ENCODE measurements at regions not wholly inside any gene's neighbourhood (a gene's known extent, or its start where the extent isn't known, plus 50 kb on each side); places are given as distances from the start of the nearest gene placed in this dataset.
"Not testable (repeated sequence)": the region's sequence is repeated elsewhere in the genome, so short reads cannot be mapped to it uniquely, and the experiment has no call there.

DNA sequence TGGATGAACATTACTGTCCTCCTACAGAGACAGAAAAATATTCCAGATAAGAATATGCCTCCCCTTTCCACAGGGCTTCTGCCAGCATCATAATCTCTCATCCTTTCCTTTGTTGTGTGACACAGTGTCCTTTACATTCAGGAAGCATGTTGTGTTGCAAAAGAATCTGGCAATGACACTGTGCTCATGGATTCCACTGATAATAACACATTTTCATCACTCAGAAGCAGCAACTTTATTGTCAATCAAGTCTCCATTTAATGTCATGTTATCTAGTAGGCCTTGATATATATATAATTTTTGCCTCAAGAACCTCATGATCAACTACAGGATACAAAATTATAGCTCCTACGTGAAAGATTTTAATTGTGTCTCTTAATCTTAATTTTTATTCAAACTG lies 833.9 kb downstream of the FSTL5 start:
- no peak for DNase-seq

DNA sequence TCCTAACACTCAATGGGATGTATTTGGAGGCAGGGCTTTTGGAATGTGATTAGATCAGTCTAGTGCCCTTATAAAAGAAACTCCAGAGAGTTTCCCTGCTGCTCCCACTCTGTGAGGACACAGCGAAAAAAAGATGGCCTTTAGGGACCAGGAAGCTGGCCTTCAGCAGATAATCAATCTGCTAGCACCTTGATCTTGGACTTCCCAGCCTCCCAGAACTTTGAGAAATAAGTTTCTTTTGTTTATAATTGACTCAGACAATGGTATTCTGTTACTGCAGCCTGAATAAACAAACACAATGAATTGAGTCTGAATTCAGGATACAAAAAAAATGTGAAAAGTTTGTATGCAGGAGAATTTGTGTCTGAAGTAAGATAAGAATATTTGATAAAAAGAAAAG lies 842.1 kb downstream of the FSTL5 start:
- no peak for DNase-seq

DNA sequence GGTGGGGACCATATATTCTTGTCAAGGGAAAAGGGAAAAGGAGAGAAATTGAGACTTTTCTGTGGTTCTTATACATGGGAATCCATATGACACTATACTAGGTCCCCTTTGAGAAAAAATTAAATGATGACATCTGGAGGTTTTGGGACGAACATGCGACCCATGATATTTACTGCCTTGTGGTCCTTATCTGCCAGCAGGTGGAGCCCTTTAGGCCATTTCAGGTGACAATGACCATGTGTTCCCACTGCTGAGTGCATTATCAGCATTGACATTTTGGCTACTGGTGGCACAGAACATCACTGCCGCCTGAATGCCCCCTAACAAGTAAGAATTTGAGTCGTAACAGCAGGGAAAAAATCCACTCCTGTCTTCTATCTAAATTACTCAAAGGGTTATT lies 843.4 kb downstream of the FSTL5 start:
- no peak for DNase-seq

DNA sequence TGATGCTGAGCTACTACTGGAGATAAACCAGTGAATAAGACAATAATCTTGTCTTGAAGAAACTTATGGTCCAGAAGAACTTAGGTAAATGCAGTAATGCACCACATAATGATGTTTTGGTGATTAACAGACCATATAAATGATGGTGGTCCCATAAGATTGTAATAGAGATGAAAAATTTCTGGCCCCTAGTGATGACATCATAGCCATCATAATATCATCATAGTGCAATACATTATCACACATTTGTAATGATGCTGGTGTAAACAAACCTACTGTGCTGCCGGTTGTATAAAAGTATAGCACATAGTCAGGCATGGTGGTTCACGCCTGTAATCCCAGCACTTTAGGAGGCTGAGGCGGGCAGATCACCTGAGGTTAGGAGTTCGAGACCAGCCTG lies 846.8 kb downstream of the FSTL5 start:
- DNase-seq: no peak

DNA sequence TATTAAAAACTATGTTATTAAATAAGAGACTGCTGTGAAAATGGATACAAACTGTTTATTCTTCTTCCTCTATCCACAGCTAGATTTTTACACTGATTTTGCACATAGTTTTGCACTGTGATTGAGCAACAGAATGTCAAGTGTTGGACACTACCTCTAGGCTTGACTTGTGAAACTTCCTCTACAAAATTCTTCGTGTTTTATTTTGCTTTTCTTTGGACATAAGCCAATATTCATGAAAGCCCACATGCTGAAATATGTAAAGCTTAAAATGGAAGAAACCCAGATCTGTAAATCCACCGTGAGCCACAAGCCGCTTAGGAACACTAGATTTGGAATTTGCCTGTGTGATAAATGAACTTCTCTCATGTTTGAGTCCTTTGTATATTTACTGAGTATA lies 849.4 kb downstream of the FSTL5 start:
- no peak for DNase-seq

DNA sequence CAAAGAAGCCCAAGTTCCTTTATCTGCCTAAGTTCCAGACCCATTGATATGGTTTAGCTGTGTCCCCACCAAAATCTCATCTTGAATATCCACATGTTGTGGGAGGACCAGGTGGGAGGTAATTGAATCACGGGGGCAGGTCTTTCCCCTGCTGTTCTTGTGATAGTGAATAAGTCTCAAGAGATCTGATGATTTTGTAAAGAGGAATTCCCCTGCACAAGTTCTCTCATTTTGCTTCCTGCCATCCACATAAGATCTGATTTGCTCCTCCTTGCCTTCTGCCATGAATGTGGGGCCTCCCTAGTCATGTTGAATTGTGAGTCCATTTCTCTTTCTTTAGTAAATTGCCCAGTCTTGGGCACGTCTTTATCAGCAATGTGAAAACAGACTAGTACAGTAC lies 860.2 kb downstream of the FSTL5 start:
- no peak for DNase-seq

DNA sequence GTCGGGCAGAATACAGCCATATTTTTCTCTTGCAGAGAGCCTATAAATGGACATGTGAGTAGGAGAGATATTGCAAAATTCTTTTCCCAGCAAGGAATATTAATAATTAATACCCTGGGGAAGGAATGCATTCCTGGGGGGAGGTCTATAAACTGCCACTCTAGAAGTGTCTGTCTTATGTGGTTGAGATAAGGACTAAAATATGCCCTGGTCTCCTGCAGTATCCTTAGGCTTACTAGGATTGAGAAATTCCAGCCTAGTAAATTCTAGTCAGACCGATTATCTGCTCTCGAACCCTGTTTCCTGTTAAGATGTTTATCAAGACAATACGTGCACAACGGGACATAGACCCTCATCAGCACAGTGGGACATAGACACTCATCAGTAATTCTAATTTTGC lies 872.6 kb downstream of the FSTL5 start:
- no peak for DNase-seq

DNA sequence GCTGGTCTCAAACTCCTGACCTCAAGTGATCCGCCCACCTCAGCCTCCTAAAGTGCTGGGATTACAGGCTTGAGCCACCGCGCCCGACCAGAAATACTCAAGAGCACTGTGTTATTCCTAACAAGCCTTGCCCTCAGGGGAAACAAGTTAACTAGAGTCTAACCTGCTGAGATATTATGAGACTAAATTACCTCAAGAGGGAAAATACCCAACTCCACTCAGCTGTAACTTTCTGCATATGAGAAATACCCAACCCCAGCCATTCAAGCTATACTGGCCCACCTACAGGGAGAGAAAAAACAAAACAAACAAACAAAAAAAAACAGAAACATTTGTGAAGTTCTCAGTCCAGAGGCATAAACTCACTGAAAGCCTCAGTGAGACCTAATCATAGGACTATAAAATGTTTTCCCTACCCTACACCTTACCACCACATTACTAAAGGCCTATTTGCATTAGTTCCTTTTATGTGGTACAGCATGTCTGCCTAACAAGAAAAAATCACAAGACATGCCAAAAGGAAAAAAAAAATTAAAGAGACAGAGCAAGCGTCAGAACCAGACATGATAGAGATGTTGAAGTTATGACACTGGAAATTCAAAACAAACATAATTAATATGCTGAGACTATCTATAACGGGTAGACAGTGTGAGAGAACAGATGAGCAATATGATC lies 876.0 kb downstream of the FSTL5 start:
- no peak for DNase-seq

DNA sequence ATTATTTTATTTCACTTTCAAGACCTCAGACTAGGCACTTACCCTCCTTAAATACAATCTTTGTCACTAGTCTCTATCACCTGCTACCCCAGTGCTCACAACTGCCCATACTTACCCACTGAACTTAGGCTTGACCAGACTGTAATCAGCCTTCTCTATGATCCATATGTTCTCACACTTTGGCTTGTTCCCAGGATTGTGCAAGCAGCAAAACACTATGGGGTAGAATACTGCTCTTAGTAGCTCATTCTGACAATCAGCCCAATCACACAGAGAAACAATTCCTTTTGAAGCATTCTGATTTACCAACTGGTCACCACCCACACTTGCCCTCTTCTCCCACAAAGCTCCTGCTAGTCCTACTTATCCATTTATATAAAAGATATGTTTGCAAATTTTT lies 878.3 kb downstream of the FSTL5 start:
- DNase-seq: no peak

DNA sequence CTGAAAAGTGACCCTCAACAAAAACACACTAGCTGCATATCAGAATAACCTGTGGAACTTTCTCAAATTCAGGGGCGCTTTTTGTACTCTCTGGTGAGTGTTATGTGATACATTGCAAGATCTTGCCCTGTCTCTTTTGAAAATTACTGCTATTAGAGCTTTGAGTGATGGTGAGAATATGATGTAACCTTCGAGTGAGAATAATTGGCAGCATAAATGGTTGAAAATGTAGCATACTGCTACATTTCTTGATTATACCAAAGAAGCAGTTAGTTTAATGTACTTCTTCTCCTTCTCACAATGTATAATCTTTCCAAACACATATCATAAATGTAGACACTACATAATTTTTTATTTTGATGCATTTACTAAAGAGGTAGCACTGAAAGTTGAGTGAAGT lies 882.9 kb downstream of the FSTL5 start:
- no peak for DNase-seq

DNA sequence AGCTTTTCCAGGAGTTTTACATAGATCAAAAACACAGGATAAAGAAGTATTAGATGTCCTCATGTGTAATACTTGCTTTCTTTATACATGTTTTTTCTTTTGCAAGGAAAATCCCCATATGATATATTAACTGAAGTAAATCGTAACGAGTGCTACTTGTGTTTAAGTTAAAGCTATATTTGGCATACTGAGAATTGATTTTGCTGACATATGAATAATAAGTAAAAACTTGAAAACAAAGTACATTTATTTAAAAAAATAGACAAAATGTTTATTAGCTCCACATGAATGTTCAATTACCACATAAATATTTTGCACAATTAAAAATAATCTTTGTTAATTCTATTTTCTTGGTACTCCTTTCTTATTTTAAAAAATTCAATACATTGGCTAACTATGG lies 884.7 kb downstream of the FSTL5 start:
- no peak for DNase-seq

DNA sequence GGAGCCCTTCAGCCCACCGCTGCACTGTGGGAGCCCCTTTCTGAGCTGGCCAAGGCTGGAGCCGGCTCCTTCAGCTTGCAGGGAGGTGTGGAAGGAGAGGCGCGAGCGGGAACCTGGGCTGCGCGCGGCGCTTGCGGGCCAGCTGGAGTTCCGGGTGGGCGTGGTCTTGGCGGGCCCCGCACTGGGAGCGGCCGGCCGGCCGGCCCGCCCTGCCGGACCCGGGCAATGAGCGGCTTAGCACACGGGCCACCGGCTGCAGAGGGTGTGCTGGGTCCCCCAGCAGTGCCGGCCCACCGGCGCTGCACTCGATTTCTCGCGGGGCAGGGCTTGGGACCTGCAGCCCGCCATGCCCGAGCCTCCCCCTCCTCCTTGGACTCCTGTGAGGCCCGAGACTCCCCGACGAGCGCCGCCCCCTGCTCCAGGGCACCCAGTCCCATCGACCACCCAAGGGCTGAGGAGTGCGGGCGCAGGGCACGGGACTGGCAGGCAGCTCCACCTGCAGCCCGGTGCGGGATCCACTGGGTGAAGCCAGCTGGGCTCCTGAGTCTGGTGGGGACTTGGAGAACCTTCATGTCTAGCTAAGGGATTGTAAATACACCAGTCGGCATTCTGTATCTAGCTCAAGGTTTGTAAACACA lies 886.5 kb downstream of the FSTL5 start:
- DNase-seq: not testable (repeated sequence)

DNA sequence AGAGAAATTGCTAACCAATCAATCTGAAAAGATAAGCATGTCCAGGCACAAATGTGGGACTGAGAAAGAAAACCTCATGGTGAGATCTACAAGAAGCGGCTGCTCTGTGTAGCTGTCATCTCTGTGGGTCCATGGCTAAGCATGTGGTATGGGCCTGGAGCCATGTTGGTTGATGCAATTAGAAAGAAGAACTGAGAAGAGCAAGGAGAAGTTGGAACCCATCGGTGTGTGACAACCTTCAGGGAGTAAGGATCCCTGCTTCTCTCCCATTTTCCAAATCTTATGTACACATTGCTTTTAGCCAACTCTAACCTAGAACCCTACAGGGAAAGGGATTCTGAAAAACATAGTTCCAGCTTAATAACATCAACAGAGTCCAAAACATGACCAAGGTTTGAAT lies 890.2 kb downstream of the FSTL5 start:
- no peak for DNase-seq

DNA sequence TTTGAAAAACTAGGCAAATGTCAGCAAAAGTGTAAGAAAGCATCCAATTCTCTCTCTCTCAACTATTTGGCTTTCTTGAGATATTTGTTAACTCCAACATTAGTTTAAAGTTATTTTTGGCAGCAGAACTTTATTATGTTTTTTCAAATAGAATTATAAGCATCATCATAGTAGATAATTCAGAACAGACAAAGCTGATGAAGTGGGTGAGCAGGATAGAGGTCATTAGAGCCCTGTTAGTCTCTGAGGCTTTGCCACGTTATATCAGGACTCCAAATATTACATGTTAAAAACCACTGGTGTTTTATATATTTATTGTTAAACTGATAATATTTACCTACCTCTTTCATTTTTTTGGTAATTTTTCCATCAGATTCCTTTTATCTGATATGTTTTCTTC lies 903.0 kb downstream of the FSTL5 start:
- no peak for DNase-seq

DNA sequence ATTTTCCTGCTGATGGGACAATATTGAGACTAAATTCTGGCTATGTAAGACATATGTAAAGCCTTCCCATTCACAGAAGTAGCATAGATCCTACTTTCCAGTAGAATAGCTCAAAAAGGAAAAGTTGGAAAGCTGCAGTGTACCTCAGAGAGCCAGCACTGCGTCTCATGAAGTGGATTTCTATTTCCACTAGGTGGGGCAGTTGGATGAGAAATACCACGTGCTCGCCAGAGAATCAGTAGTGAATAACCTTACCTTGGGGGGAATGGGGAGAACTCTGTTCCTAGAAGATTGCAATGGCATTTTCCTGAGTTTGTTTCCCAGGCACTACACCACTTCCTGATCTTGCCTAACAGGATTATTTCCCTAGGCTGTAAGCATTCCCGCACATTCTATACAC lies 907.1 kb downstream of the FSTL5 start:
- no peak for DNase-seq

DNA sequence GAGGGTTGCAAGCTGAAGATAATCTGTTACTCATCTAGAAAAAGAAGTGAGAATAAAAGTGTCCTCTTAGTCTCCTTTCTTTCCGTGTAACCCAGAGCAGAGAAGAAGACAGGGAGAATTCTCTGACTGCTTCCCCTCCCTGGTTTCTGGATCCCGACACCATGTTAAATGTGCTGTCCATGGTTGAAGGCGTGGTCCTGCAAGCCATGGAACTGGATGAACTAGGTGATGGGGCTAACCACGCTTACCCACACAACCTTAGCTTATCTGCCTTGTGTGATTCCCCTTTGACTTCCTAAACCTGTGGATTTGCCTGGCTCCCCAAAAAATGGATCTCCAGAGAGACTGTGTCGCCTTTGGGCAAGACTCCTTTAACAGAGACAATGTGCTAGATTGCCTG lies 907.6 kb downstream of the FSTL5 start:
- DNase-seq: no peak

DNA sequence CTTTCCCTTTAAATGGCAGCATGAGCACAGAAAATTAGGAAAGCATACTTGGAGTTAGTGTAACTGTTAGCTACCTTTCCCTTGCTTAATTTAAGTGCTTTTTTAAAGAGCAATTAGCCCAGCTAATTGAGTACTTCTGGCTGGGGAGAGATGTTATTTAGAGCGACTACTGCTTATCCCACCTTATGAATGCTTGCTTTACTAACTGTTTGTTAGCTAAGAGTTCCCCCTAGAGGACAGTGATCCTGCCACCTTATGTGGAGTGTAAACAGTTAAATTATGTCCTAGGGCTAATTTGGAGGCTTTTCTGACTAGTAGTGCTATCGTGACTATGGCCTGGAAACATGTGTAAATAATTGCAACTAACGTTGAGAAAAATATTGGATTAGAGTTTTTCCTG lies 909.4 kb downstream of the FSTL5 start:
- no peak for DNase-seq

DNA sequence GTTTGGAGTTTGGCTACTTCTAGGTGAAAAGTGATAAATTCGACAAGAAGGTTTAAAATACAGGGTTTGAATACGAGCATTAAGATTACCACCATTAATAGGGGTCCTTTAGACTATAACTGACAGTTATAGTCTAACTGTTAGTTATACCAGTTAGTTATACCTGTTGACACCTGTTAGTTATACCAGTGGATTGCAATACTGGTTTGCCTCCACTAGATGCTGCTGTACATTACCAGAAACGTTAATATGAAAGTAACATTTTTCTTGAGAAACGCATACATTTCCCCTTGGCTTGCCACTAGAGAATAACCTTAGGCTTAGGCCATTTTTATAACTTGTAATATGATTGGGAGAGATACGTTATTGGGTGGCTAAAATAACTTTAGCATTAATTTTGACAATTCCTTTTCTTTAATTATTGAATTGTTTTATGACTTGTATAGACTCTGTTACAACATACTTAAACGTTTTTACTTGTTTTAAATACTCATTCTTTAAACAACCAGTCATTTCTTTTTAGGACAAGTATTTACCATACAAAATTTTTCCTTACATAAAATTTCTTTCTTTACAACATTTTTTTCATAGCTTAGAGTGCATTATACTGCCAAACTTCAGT lies 911.2 kb downstream of the FSTL5 start:
- DNase-seq: no peak

DNA sequence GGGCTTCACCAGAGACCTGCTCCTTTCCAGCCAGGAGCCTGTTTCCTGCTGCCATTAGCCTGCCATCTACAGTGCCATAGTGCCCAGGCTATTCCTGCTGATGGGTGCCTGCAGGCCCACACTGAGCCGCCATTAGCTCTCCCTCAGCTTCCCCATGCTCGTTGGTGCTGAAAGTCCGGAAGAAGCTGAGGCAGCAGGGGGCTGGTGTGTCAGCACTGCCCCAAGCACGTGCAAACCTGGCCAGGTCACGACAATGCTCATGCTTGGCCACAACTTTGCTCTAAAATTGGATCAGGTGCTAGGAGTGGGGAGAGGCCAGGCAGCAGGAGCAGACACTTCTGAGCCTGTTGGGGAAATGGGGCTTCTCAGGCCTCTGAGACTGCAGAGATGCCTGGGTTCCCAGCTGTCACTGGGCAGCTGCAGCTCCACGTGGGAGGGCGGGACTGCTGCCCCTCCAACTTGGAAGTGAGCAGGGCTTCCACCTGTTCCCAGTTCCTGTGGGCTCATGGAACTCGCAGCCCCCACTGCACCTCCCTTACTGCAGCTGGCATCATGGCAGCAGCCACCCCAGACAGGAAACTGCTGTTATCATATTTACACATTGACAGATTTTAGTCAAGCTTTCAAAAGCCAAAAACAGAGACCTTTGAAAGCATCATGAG lies 913.9 kb downstream of the FSTL5 start:
- DNase-seq: no peak

DNA sequence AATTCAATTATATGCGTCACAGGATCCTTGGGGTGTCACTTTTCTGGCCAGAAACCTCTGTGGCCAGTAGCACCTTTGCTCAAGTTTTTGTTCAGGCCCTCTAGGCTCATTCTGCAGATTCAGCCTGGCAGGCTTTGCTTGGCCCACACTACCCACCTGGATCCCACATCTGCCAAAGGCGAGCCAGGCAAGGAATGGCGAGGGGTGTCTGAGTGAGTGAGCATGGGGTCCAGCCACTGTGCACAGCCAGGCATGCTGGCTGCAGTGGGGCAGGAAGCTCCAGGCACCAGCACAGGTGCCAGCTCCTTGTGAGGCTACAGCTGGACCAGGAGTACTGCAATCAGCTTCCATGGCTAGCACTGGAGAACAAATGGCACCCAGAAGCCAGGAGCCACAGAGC lies 914.9 kb downstream of the FSTL5 start:
- no peak for DNase-seq

DNA sequence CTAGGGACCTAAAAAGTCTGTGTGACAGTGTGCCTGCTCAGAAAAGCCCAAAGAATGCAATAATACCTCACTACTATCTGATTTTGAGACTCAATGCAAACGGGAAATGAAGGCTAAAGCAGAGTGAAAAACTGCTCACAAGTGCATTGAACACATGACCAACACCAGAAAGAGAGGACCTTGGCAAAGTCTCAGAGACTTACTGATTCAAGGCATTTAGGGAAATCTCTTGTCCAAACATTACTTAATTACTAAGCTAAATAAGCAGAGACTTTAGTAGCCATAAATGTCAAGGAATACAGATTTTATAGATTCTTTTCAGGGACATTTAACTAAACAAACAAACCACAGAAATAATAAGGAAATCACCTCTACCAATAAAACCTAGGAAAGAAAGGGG lies 916.0 kb downstream of the FSTL5 start:
- DNase-seq: no peak

DNA sequence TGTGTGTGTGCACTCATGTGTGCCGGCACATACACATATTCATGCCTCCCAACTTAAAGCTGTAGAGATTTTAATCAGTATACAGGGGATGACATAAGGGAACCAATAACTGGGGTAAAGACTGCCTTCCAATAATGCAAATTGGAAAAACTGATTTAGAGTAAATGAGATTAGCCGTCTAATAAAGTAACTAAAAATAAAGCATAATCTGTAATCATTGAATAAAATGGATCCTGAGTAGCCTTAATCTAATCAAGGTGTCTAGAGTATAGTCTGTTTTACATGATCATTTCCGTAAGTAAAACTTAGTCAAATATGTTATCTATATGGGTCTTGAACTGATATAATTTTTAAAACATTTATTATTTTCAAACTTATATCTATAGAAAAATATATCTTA lies 925.8 kb downstream of the FSTL5 start:
- no peak for DNase-seq

DNA sequence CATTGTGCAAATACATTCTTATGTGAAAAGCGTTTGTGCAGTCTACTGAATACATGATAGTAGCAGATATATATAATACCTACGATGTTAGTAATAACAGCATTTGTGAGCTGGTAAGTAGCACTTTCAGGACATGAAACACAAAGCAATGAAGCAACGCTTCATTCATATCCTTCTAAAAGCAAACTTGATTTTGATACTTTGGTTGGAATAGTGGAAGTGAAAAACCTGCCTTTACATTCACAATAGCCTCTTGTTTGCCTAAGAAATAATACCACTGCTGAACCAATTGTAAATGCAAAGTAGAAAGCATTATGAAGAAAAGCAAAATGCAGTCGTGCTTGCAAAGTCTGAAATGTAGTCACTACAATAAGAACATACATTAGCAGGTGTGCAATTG lies 926.3 kb downstream of the FSTL5 start:
- DNase-seq: no peak

DNA sequence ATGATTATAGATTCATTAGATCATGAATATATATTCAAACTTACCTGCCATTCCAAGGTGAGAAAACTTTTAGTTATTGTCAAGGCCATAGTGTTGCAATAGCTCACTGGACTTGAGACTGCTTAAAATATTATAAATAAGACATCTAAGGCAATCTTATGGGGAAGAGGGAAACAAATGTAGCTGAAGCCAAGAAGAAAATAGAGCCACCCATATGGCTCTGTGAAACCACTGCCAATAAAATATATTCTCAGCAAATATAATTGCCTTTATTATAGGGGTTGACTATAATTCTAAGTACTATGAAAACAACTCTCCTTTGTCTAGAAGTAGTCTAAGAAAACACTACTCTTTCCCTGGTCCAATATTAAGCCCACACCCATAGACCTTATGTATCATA lies 938.5 kb downstream of the FSTL5 start:
- DNase-seq: no peak
